ENCODE measurements at regions not wholly inside any gene's neighbourhood (a gene's known extent, or its start where the extent isn't known, plus 50 kb on each side); places are given as distances from the start of the nearest gene placed in this dataset.

- CTCF ChIA-PET, result no interaction called here
- Histone ChIP-seq H3K27ac (ENCODE audit: insufficient read depth, low read depth, low read length) (peak overlapping the region; percentile 33), H3K9me3 (replicated peaks; ENCODE audit: control insufficient read depth, insufficient read depth, low read length) (no peaks in the 10 kb centered on the region), H3K4me2 (ENCODE audit: insufficient read depth, low read length) (peak overlapping the region; percentile 64), H3K27me3 (ENCODE audit: control insufficient read depth in 2 of 2, insufficient read depth in 2 of 2, low read length in 2 of 2) (no peaks in the 10 kb centered on the region), H3K9ac (replicated peaks; ENCODE audit: extremely low read depth, insufficient read depth, low read length) (no peak overlapping the region), H3K4me3 (replicated peaks in 1 of 3; ENCODE audit: insufficient read depth in 1 of 3, low read depth in 1 of 3, low read length in 3 of 3) (peak overlapping the region in 1 of 3 experiments; percentile 12), H2AFZ (ENCODE audit: low read depth, low read length) (peak overlapping the region; percentile 57), H3K79me2 (ENCODE audit: control insufficient read depth, insufficient read depth, low read length) (no peaks in the 10 kb centered on the region), H3K9me1 (replicated peaks; ENCODE audit: control insufficient read depth, extremely low read depth, insufficient read depth, low read length) (no peaks in the 10 kb centered on the region), H3K36me3 (ENCODE audit: control insufficient read depth in 2 of 2, extremely low read depth in 1 of 2, insufficient read depth in 2 of 2, low read length in 2 of 2) (no peaks in the 10 kb centered on the region), H3K4me1 (ENCODE audit: control insufficient read depth, extremely low read depth, insufficient read depth, low read length) (peaks cover 16% of the 10 kb centered on the region), H4K20me1 (replicated peaks; ENCODE audit: control insufficient read depth, extremely low read depth, insufficient read depth, low read length) (no peaks in the 10 kb centered on the region)
- FAIRE-seq, result no peak
- intact Hi-C loops (cut with micrococcal nuclease) (loop anchor here (2.0 kb wide), 1 partner anchor 72 kb away; no protein-coding TSS in a partner anchor), dilution Hi-C loops (cut with MboI; ENCODE audit: extremely low pct_ligation_motif_present, low sequenced_read_pairs) (no loop called here)
- peak; percentile 75 for DNase-seq (ENCODE audit: low read depth, low spot score)
- POLR2A ChIA-PET, result no interaction called here
- BruUV-seq (replicated peaks), result no TSS peak
- peak; percentile 78 for TF ChIP-seq GATA2 (IDR thresholded peaks at IDR 0.05; ENCODE audit: insufficient read depth, insufficient read length, low read depth, low read length)
- no peak for TF ChIP-seq MAX (IDR thresholded peaks at IDR 0.05; ENCODE audit: insufficient read depth, insufficient read length)
Measured at GRCh38 chr5:74502479-74502950, 138.0 kb downstream of the ENC1 start.

- no peaks in the 10 kb centered on the region for H3K27me3 ChIP-seq (ENCODE audit: control insufficient read depth in 2 of 2, insufficient read depth in 2 of 2, low read length in 2 of 2)
- no peaks in the 10 kb centered on the region for H3K9me1 ChIP-seq (replicated peaks; ENCODE audit: control insufficient read depth, extremely low read depth, insufficient read depth, low read length)
- FAIRE-seq (no peak), DNase-seq (ENCODE audit: low read depth, low spot score) (no peak)
- no peaks in the 10 kb centered on the region for H3K79me2 ChIP-seq (ENCODE audit: control insufficient read depth, insufficient read depth, low read length)
- H3K4me1 ChIP-seq (ENCODE audit: control insufficient read depth, extremely low read depth, insufficient read depth, low read length), result peaks cover 16% of the 10 kb centered on the region
- intact Hi-C loops (cut with micrococcal nuclease), result loop anchor here (2.0 kb wide), 1 partner anchor 73 kb away; no protein-coding TSS in a partner anchor
- TF ChIP-seq CTCF (IDR thresholded peaks at IDR 0.05; ENCODE audit: extremely low read depth in 1 of 2, insufficient read depth in 1 of 2, low read depth in 1 of 2, low read length in 2 of 2) (no peak), MAX (IDR thresholded peaks at IDR 0.05; ENCODE audit: insufficient read depth, insufficient read length) (no peak), GATA2 (IDR thresholded peaks at IDR 0.05; ENCODE audit: insufficient read depth, insufficient read length, low read depth, low read length) (no peak), FOS (IDR thresholded peaks at IDR 0.05; ENCODE audit: borderline replicate concordance, insufficient read depth, low read length) (no peak), JUN (IDR thresholded peaks at IDR 0.05; ENCODE audit: borderline replicate concordance, insufficient read depth, insufficient read length, low read depth) (no peak), EZH2 (IDR thresholded peaks at IDR 0.05; ENCODE audit: borderline replicate concordance, low read depth, low read length, severe bottlenecking) (no peak), POLR2A (IDR thresholded peaks at IDR 0.05; ENCODE audit: low read depth, low read length) (no peak), POLR2AphosphoS5 (IDR thresholded peaks at IDR 0.05; ENCODE audit: insufficient read depth, low read depth, low read length) (no peak), MYC (IDR thresholded peaks at IDR 0.05; ENCODE audit: low read depth, low read length) (no peak)
- H3K4me2 ChIP-seq (ENCODE audit: insufficient read depth, low read length), result peak overlapping the region; percentile 64
- CTCF ChIA-PET, result interaction anchor here (0.5 kb wide), 1 partner anchor 11 kb away, joined by 4 read pairs; no protein-coding TSS in a partner anchor
- BruUV-seq (replicated peaks), result no TSS peak
- dilution Hi-C loops (cut with MboI; ENCODE audit: extremely low pct_ligation_motif_present, low sequenced_read_pairs), result no loop called here
- H4K20me1 ChIP-seq (replicated peaks; ENCODE audit: control insufficient read depth, extremely low read depth, insufficient read depth, low read length), result no peaks in the 10 kb centered on the region
- no peak overlapping the region for H3K9ac ChIP-seq (replicated peaks; ENCODE audit: extremely low read depth, insufficient read depth, low read length)
- POLR2A ChIA-PET, result no interaction called here
- no peak overlapping the region for H3K27ac ChIP-seq (ENCODE audit: insufficient read depth, low read depth, low read length)
- no peaks in the 10 kb centered on the region for H3K36me3 ChIP-seq (ENCODE audit: control insufficient read depth in 2 of 2, extremely low read depth in 1 of 2, insufficient read depth in 2 of 2, low read length in 2 of 2)
- H2AFZ ChIP-seq (ENCODE audit: low read depth, low read length), result no peak overlapping the region
- no peaks in the 10 kb centered on the region for H3K9me3 ChIP-seq (replicated peaks; ENCODE audit: control insufficient read depth, insufficient read depth, low read length)
- H3K4me3 ChIP-seq (replicated peaks in 1 of 3; ENCODE audit: insufficient read depth in 1 of 3, low read depth in 1 of 3, low read length in 3 of 3), result no peak overlapping the region
Measured at GRCh38 chr5:74501674-74502478, 138.7 kb downstream of the ENC1 start.

Measured in endothelial cell of umbilical vein (primary cell).